ENCODE measurements at regions not wholly inside any gene's neighbourhood (a gene's known extent, or its start where the extent isn't known, plus 50 kb on each side); places are given as distances from the start of the nearest gene placed in this dataset.

DNA sequence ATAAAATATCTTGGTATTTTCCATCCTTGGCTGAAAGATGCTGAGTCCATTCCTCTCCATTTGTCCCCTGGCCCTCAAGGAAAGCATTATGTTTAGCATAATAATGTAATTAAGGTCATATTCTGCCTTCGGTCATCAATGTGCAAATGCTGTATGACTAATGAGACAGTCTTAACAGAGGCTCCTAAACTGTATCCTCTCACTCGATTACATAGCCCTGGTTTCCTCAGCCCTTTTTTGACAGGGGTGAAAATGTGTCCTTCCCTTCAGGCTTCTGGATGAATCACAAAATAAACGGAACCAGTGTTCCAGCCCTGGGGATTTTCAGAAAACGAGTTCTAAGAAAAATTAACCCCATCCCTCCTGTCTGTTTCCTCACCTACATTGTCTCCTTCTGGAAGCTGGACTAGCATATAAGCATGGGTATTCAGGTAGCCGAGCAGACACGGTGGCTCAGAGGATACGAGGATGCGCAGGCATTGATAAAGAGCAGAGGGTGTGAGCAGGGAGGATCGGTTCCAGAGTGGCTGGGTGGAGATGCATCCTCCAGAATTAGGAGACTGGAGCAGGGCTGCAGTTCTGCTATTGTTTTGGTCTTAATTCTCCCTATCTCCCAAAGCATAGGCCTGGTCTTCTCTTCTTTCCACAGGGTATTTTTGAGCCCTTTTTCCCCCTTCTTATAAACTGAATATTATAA lies 742.9 kb downstream of the TLR4 start:
- TF ChIP-seq, protein P1, sequence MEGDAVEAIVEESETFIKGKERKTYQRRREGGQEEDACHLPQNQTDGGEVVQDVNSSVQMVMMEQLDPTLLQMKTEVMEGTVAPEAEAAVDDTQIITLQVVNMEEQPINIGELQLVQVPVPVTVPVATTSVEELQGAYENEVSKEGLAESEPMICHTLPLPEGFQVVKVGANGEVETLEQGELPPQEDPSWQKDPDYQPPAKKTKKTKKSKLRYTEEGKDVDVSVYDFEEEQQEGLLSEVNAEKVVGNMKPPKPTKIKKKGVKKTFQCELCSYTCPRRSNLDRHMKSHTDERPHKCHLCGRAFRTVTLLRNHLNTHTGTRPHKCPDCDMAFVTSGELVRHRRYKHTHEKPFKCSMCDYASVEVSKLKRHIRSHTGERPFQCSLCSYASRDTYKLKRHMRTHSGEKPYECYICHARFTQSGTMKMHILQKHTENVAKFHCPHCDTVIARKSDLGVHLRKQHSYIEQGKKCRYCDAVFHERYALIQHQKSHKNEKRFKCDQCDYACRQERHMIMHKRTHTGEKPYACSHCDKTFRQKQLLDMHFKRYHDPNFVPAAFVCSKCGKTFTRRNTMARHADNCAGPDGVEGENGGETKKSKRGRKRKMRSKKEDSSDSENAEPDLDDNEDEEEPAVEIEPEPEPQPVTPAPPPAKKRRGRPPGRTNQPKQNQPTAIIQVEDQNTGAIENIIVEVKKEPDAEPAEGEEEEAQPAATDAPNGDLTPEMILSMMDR (conservative IDR thresholded peaks at IDR 0.05 in 1 of 2, IDR thresholded peaks at IDR 0.05 in 1 of 2; ENCODE audit: extremely low read depth in 1 of 2, insufficient read depth in 1 of 2, low read depth in 1 of 2, low read length in 2 of 2): no peak
- TF ChIP-seq EZH2 (IDR thresholded peaks at IDR 0.05; ENCODE audit: borderline replicate concordance, low read length): no peak
